HG02885 (cell line): ENCODE measurements at regions not wholly inside any gene's neighbourhood (a gene's known extent, or its start where the extent isn't known, plus 50 kb on each side); places are given as distances from the start of the nearest gene placed in this dataset.

ENCODE experiments used
- ATAC-seq: cut with Tn5 transposase; IDR thresholded peaks from one replicate; pipeline ENCODE4 v1.9.1; 2021; ENCODE audit warnings: mild to moderate bottlenecking; ENCODE audit not compliant: unreplicated experiment, poor library complexity

GRCh38 chr13:106688940-106689339 lies 121.0 kb upstream of the ARGLU1 start:
- no peak for ATAC-seq

- no peak for ATAC-seq
Measured at GRCh38 chr13:106686163-106686562, 118.2 kb upstream of the ARGLU1 start.

- no peak for ATAC-seq
Measured at GRCh38 chr13:106685143-106685542, 117.2 kb upstream of the ARGLU1 start.

- no peak for ATAC-seq
Measured at GRCh38 chr13:106683918-106684317, 116.0 kb upstream of the ARGLU1 start.

GRCh38 chr13:106683179-106683578 lies 115.2 kb upstream of the ARGLU1 start:
- ATAC-seq, result no peak

GRCh38 chr13:106681997-106682396 lies 114.1 kb upstream of the ARGLU1 start:
- ATAC-seq, result no peak

GRCh38 chr13:106681536-106681935 lies 113.6 kb upstream of the ARGLU1 start:
- ATAC-seq, result no peak

GRCh38 chr13:106680796-106681472 lies 113.0 kb upstream of the ARGLU1 start:
- ATAC-seq, result no peak

- ATAC-seq, result no peak
Measured at GRCh38 chr13:106678646-106679418, 110.9 kb upstream of the ARGLU1 start.

GRCh38 chr13:106675311-106675710 lies 107.4 kb upstream of the ARGLU1 start:
- no peak for ATAC-seq

- no peak for ATAC-seq
Measured at GRCh38 chr13:106660746-106661625, 93.0 kb upstream of the ARGLU1 start.

GRCh38 chr13:106657104-106657503 lies 89.2 kb upstream of the ARGLU1 start:
- ATAC-seq, result no peak

GRCh38 chr13:106656186-106656585 lies 88.2 kb upstream of the ARGLU1 start:
- ATAC-seq, result no peak

GRCh38 chr13:106651442-106651841 lies 83.5 kb upstream of the ARGLU1 start:
- ATAC-seq, result no peak

- ATAC-seq, result no peak
Measured at GRCh38 chr13:106650690-106651205, 82.8 kb upstream of the ARGLU1 start.

- no peak for ATAC-seq
Measured at GRCh38 chr13:106649495-106649894, 81.6 kb upstream of the ARGLU1 start.

GRCh38 chr13:106640515-106640914 lies 72.6 kb upstream of the ARGLU1 start:
- no peak for ATAC-seq

GRCh38 chr13:106637519-106637918 lies 69.6 kb upstream of the ARGLU1 start:
- ATAC-seq, result no peak

- no peak for ATAC-seq
Measured at GRCh38 chr13:106636492-106636891, 68.6 kb upstream of the ARGLU1 start.

GRCh38 chr13:106635616-106636015 lies 67.7 kb upstream of the ARGLU1 start:
- ATAC-seq, result no peak

GRCh38 chr13:106633321-106633720 lies 65.4 kb upstream of the ARGLU1 start:
- no peak for ATAC-seq
